HEK293 (cell line): ENCODE measurements at regions not wholly inside any gene's neighbourhood (a gene's known extent, or its start where the extent isn't known, plus 50 kb on each side); places are given as distances from the start of the nearest gene placed in this dataset.

Source experiments
- ZNF2 ChIP-seq: fragments of 450-650 bp; formaldehyde crosslinking; IDR thresholded peaks from 2 replicates; pipeline ENCODE4 v1.5.1; 2016; ENCODE audit warnings: missing biosample characterization, missing genetic modification characterization
- ZNF221 ChIP-seq: fragments of 450-650 bp; formaldehyde crosslinking; IDR thresholded peaks from 2 replicates; pipeline ENCODE4 v1.5.1; 2017; ENCODE audit warnings: missing biosample characterization, missing genetic modification characterization, borderline replicate concordance
- ZNF621 ChIP-seq: fragments of 450-650 bp; formaldehyde crosslinking; IDR thresholded peaks from 2 replicates; pipeline ENCODE4 v1.5.1; 2017; ENCODE audit warnings: missing biosample characterization, missing genetic modification characterization
- TF ChIP-seq, protein P1 (sequence below): fragments of 450-650 bp; formaldehyde crosslinking; IDR thresholded peaks from 2 replicates; pipeline ENCODE4 v1.5.1; 2016; ENCODE audit warnings: missing biosample characterization, missing genetic modification characterization

DNA sequence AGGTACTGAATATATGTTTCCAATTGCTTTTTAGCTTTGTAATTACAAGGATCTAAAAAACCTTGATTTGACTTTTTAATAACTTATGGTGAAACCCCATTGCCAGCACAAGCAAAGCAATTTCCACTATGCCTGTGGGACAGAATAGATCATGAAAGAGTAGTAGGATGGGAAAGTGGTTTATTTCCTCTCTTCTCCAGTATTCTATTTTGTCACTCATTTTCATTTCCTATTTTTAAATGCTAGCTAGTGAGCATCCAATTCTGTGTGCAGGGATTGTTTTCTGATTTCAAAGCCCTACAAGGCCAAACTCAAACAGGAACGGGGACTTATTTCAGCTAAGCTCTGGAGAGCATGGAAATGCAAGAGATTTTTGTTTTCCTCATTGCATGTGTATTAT is 132.0 kb upstream of the TGFBR2 start:
- TF ChIP-seq, protein P1, sequence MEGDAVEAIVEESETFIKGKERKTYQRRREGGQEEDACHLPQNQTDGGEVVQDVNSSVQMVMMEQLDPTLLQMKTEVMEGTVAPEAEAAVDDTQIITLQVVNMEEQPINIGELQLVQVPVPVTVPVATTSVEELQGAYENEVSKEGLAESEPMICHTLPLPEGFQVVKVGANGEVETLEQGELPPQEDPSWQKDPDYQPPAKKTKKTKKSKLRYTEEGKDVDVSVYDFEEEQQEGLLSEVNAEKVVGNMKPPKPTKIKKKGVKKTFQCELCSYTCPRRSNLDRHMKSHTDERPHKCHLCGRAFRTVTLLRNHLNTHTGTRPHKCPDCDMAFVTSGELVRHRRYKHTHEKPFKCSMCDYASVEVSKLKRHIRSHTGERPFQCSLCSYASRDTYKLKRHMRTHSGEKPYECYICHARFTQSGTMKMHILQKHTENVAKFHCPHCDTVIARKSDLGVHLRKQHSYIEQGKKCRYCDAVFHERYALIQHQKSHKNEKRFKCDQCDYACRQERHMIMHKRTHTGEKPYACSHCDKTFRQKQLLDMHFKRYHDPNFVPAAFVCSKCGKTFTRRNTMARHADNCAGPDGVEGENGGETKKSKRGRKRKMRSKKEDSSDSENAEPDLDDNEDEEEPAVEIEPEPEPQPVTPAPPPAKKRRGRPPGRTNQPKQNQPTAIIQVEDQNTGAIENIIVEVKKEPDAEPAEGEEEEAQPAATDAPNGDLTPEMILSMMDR = no peak
- TF ChIP-seq ZNF2 (tag by site-specific recombination) (no peak), ZNF621 (tag by site-specific recombination) (no peak), ZNF221 (no peak)
